Dedifferentiated amniotic fluid mesenchymal stem cell (primary cell): ENCODE measurements at regions not wholly inside any gene's neighbourhood (a gene's known extent, or its start where the extent isn't known, plus 50 kb on each side); places are given as distances from the start of the nearest gene placed in this dataset.

ENCODE experiments used
- DNase-seq: peaks from one replicate; pipeline ENCODE4 v3.0.0-alpha.2; 2016; ENCODE audit errors: extremely low spot score

- DNase-seq: no peak
Measured at GRCh38 chr5:79871364-79872120, 119.5 kb downstream of the MTX3 start.

GRCh38 chr5:79868163-79868670 is 122.8 kb downstream of the MTX3 start:
- no peak for DNase-seq

- no peak for DNase-seq
Measured at GRCh38 chr5:79865579-79865978, 125.5 kb downstream of the MTX3 start.

- no peak for DNase-seq
Measured at GRCh38 chr5:79864364-79864763, 126.7 kb downstream of the MTX3 start.

- DNase-seq: no peak
Measured at GRCh38 chr5:79859588-79859987, 131.5 kb downstream of the MTX3 start.

- DNase-seq: no peak
Measured at GRCh38 chr5:79858410-79858723, 132.7 kb downstream of the MTX3 start.

GRCh38 chr5:79857714-79858409 is 133.2 kb downstream of the MTX3 start:
- peak; percentile 68 for DNase-seq

- no peak for DNase-seq
Measured at GRCh38 chr5:79856456-79857055, 134.5 kb downstream of the MTX3 start.

GRCh38 chr5:79853676-79854418 is 137.2 kb downstream of the MTX3 start:
- no peak for DNase-seq

- DNase-seq: no peak
Measured at GRCh38 chr5:79853028-79853427, 138.0 kb downstream of the MTX3 start.

- DNase-seq: no peak
Measured at GRCh38 chr5:79851391-79851863, 139.6 kb downstream of the MTX3 start.

- no peak for DNase-seq
Measured at GRCh38 chr5:79850941-79851340, 140.1 kb downstream of the MTX3 start.

- no peak for DNase-seq
Measured at GRCh38 chr5:79850316-79850822, 140.7 kb downstream of the MTX3 start.

GRCh38 chr5:79849486-79850315 is 141.4 kb downstream of the MTX3 start:
- no peak for DNase-seq
